GM18505 (cell line): ENCODE measurements at regions not wholly inside any gene's neighbourhood (a gene's known extent, or its start where the extent isn't known, plus 50 kb on each side); places are given as distances from the start of the nearest gene placed in this dataset.

Source experiments
- ATAC-seq: cut with Tn5 transposase; IDR thresholded peaks from one replicate; pipeline ENCODE4 v1.9.1; 2021; ENCODE audit not compliant: unreplicated experiment
- POLR2A ChIP-seq: IDR thresholded peaks from 4 replicates; pipeline ENCODE4 v1.6.1; 2011; ENCODE audit warnings: borderline replicate concordance; ENCODE audit not compliant: insufficient read depth, insufficient read length; ENCODE audit errors: extremely low read depth

GRCh38 chr10:10872035-10872673 is 145.5 kb upstream of the CELF2 start:
- ATAC-seq: no peak
- TF ChIP-seq POLR2A: no peak

- no peak for ATAC-seq
These were observed 144.9 kb upstream of the CELF2 start for GRCh38 chr10:10872764-10873163.

GRCh38 chr10:10873289-10873688 is 144.4 kb upstream of the CELF2 start:
- ATAC-seq: no peak
- no peak for TF ChIP-seq POLR2A

More at GRCh38 chr10:10872764-10873163, 144.9 kb upstream of the CELF2 start:
- TF ChIP-seq POLR2A: no peak

GRCh38 chr10:10873915-10874314 is 143.8 kb upstream of the CELF2 start:
- no peak for TF ChIP-seq POLR2A
- no peak for ATAC-seq

- no peak for TF ChIP-seq POLR2A
- ATAC-seq: no peak
These were observed 138.7 kb upstream of the CELF2 start for GRCh38 chr10:10878963-10879362.

- no peak for ATAC-seq
- no peak for TF ChIP-seq POLR2A
These were observed 136.4 kb upstream of the CELF2 start for GRCh38 chr10:10881117-10881813.

- TF ChIP-seq POLR2A: no peak
- ATAC-seq: no peak
These were observed 133.9 kb upstream of the CELF2 start for GRCh38 chr10:10883737-10884136.

GRCh38 chr10:10886861-10887531 is 130.7 kb upstream of the CELF2 start:
- TF ChIP-seq POLR2A: no peak
- ATAC-seq: no peak

GRCh38 chr10:10891124-10892082 is 126.3 kb upstream of the CELF2 start:
- ATAC-seq: no peak
- no peak for TF ChIP-seq POLR2A

- TF ChIP-seq POLR2A: no peak
- no peak for ATAC-seq
These were observed 125.3 kb upstream of the CELF2 start for GRCh38 chr10:10892290-10892875.

GRCh38 chr10:10897400-10897799 is 120.3 kb upstream of the CELF2 start:
- no peak for TF ChIP-seq POLR2A
- no peak for ATAC-seq

GRCh38 chr10:10901906-10902305 is 115.8 kb upstream of the CELF2 start:
- no peak for TF ChIP-seq POLR2A
- ATAC-seq: no peak
